ENCODE measurements at regions not wholly inside any gene's neighbourhood (a gene's known extent, or its start where the extent isn't known, plus 50 kb on each side); places are given as distances from the start of the nearest gene placed in this dataset.

- TF ChIP-seq, protein P1, sequence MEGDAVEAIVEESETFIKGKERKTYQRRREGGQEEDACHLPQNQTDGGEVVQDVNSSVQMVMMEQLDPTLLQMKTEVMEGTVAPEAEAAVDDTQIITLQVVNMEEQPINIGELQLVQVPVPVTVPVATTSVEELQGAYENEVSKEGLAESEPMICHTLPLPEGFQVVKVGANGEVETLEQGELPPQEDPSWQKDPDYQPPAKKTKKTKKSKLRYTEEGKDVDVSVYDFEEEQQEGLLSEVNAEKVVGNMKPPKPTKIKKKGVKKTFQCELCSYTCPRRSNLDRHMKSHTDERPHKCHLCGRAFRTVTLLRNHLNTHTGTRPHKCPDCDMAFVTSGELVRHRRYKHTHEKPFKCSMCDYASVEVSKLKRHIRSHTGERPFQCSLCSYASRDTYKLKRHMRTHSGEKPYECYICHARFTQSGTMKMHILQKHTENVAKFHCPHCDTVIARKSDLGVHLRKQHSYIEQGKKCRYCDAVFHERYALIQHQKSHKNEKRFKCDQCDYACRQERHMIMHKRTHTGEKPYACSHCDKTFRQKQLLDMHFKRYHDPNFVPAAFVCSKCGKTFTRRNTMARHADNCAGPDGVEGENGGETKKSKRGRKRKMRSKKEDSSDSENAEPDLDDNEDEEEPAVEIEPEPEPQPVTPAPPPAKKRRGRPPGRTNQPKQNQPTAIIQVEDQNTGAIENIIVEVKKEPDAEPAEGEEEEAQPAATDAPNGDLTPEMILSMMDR (conservative IDR thresholded peaks at IDR 0.05 in 1 of 2, IDR thresholded peaks at IDR 0.05 in 1 of 2; ENCODE audit: low read depth in 1 of 2, low read length in 2 of 2) = no peak
- TF ChIP-seq EZH2 (IDR thresholded peaks at IDR 0.05; ENCODE audit: low read length, missing control alignments) = no peak
These were observed 368.6 kb upstream of the MPDZ start for GRCh38 chr9:13648068-13648467.
